DMS114 treated with DMSO at 0.1 percent for 48 hours (cell line): ENCODE measurements at regions not wholly inside any gene's neighbourhood (a gene's known extent, or its start where the extent isn't known, plus 50 kb on each side); places are given as distances from the start of the nearest gene placed in this dataset.

Experiments
- DNase-seq: peaks from one replicate; lab custom pipeline; 2025; ENCODE audit not compliant: unreplicated experiment; lab: John Stamatoyannopoulos, UW

GRCh38 chr18:78133729-78134128 lies 845.9 kb upstream of the SALL3 start:
- no peak for DNase-seq

GRCh38 chr18:78136986-78137385 lies 842.6 kb upstream of the SALL3 start:
- DNase-seq: no peak

GRCh38 chr18:78138983-78139496 lies 840.6 kb upstream of the SALL3 start:
- DNase-seq: no peak

GRCh38 chr18:78140294-78140693 lies 839.3 kb upstream of the SALL3 start:
- no peak for DNase-seq

GRCh38 chr18:78144669-78145068 lies 834.9 kb upstream of the SALL3 start:
- DNase-seq: no peak

GRCh38 chr18:78145096-78145495 lies 834.5 kb upstream of the SALL3 start:
- no peak for DNase-seq

- DNase-seq: no peak
These were observed 833.2 kb upstream of the SALL3 start for GRCh38 chr18:78146136-78147085.

GRCh38 chr18:78150590-78150989 lies 829.0 kb upstream of the SALL3 start:
- DNase-seq: no peak

GRCh38 chr18:78151234-78151633 lies 828.4 kb upstream of the SALL3 start:
- no peak for DNase-seq

- no peak for DNase-seq
These were observed 827.5 kb upstream of the SALL3 start for GRCh38 chr18:78151948-78152725.

GRCh38 chr18:78153362-78153761 lies 826.3 kb upstream of the SALL3 start:
- DNase-seq: no peak

GRCh38 chr18:78154444-78154843 lies 825.2 kb upstream of the SALL3 start:
- DNase-seq: no peak

- DNase-seq: no peak
These were observed 824.8 kb upstream of the SALL3 start for GRCh38 chr18:78154853-78155252.

- DNase-seq: no peak
These were observed 823.2 kb upstream of the SALL3 start for GRCh38 chr18:78156466-78156865.

- DNase-seq: no peak
These were observed 820.7 kb upstream of the SALL3 start for GRCh38 chr18:78158943-78159342.

GRCh38 chr18:78159397-78159796 lies 820.2 kb upstream of the SALL3 start:
- DNase-seq: no peak

GRCh38 chr18:78160961-78161656 lies 818.5 kb upstream of the SALL3 start:
- no peak for DNase-seq

GRCh38 chr18:78165525-78165924 lies 814.1 kb upstream of the SALL3 start:
- no peak for DNase-seq

- no peak for DNase-seq
These were observed 811.1 kb upstream of the SALL3 start for GRCh38 chr18:78168526-78168925.

- DNase-seq: no peak
These were observed 810.3 kb upstream of the SALL3 start for GRCh38 chr18:78169174-78169864.

GRCh38 chr18:78171954-78172353 lies 807.7 kb upstream of the SALL3 start:
- no peak for DNase-seq
